GM12878 (cell line): ENCODE measurements at regions not wholly inside any gene's neighbourhood (a gene's known extent, or its start where the extent isn't known, plus 50 kb on each side); places are given as distances from the start of the nearest gene placed in this dataset.

Experiments
- ATAC-seq: fragments of 200-7000 bp; cut with Tn5 transposase; 3 replicates; pipeline ENCODE4 v1.9.1; 2020; ENCODE audit warnings: mild to moderate bottlenecking, moderate library complexity
- BruUV-seq: library from RNA; stranded (reverse); fragments of 400-500 nt; replicated peaks from 2 replicates; lab custom pipeline; 2021; lab: Mats Ljungman, UMichigan
- CTCF ChIA-PET: fragments of 300-600 bp; sonication (Branson Sonifier 250); formaldehyde crosslinking; extraction: SDS; loops from one replicate; lab custom pipeline; 2021; ENCODE audit warnings: inconsistent platforms; lab: Yijun Ruan, JAX
- POLR2A ChIA-PET: fragments of 350-600 bp; formaldehyde crosslinking; extraction: SDS; loops from one replicate; lab custom pipeline; 2021; ENCODE audit warnings: inconsistent platforms; lab: Charles Lee
- RAD21 ChIA-PET: fragments of 300-600 bp; sonication (Branson Sonifier 250); formaldehyde crosslinking; loops from one replicate; lab custom pipeline; 2023; ENCODE audit warnings: antibody characterized with exemption; ENCODE audit not compliant: unreplicated experiment; lab: Charles Lee
- SMC1A ChIA-PET: fragments of 300-600 bp; sonication (Branson Sonifier 250); formaldehyde crosslinking; loops from one replicate; lab custom pipeline; 2023; ENCODE audit not compliant: unreplicated experiment, uncharacterized antibody; lab: Charles Lee
- DNase-seq: peaks from one replicate; pipeline ENCODE4 v3.0.0-alpha.2; 2011; ENCODE audit warnings: low read depth, low spot score
- FAIRE-seq: peaks from 3 replicates; lab custom pipeline; 2011; peaks lifted over from hg19 to GRCh38; lab: Jason Lieb, UNC
- H2AFZ ChIP-seq: 2 replicates; pipeline ENCODE4 v1.6.0; 2011; ENCODE audit warnings: low read depth, low read length, control low read depth; ENCODE audit not compliant: control insufficient read depth
- H3K27ac ChIP-seq: 2 replicates; pipeline ENCODE4 v1.5.1; 2011; ENCODE audit warnings: control low read depth; ENCODE audit not compliant: control insufficient read depth, insufficient read depth
- H3K27me3 ChIP-seq, 2 experiments: replicated peaks in 1 of 2; 2 replicates each; pipeline versions ENCODE4 v1.6.0 to v1.6.1; 2011; ENCODE audit warnings: low read length in 1 of 2; ENCODE audit not compliant: control insufficient read depth in 2 of 2, insufficient read depth in 2 of 2
- H3K36me3 ChIP-seq, 2 experiments: 2 replicates each; pipeline ENCODE4 v1.5.1; 2011; ENCODE audit warnings: low read length in 1 of 2; ENCODE audit not compliant: control insufficient read depth in 2 of 2, insufficient read depth in 2 of 2
- H3K4me1 ChIP-seq: 2 replicates; pipeline ENCODE4 v1.6.1; 2011; ENCODE audit warnings: mild to moderate bottlenecking, low read length, moderate library complexity, mixed read lengths; ENCODE audit not compliant: control insufficient read depth, insufficient read depth
- H3K4me2 ChIP-seq: 2 replicates; pipeline ENCODE4 v1.6.0; 2011; ENCODE audit warnings: control low read depth; ENCODE audit not compliant: control insufficient read depth, insufficient read depth
- H3K4me3 ChIP-seq: fragments of 200-600 bp; sonication (generic); 2 replicates; pipeline ENCODE4 v1.5.1; 2016
- H3K79me2 ChIP-seq: 2 replicates; pipeline ENCODE4 v1.6.0; 2011; ENCODE audit warnings: low read length; ENCODE audit not compliant: control insufficient read depth, insufficient read depth
- H3K9ac ChIP-seq: 2 replicates; pipeline ENCODE4 v1.8.0; 2011; ENCODE audit warnings: low read length, control low read depth, mixed read lengths; ENCODE audit not compliant: control insufficient read depth, insufficient read depth
- H3K9me3 ChIP-seq: replicated peaks from 3 replicates; pipeline ENCODE4 v1.5.1; 2011; ENCODE audit warnings: mild to moderate bottlenecking, low read length; ENCODE audit not compliant: control insufficient read depth, insufficient read depth
- H4K20me1 ChIP-seq: 2 replicates; pipeline ENCODE4 v1.6.0; 2011; ENCODE audit not compliant: control insufficient read depth, insufficient read depth
- ASH2L ChIP-seq: fragments of 300-600, 200-600 bp; sonication (generic); IDR thresholded peaks from 2 replicates; pipeline ENCODE4 v1.6.1; 2017; ENCODE audit warnings: low read depth, mild to moderate bottlenecking, borderline replicate concordance
- ATF7 ChIP-seq: fragments of 450-650 bp; IDR thresholded peaks from 2 replicates; pipeline ENCODE4 v1.6.1; 2016; ENCODE audit warnings: low read depth, mild to moderate bottlenecking
- CHD4 ChIP-seq: fragments of 200-600 bp; sonication (generic); IDR thresholded peaks from 2 replicates; pipeline ENCODE4 v1.6.1; 2016; ENCODE audit warnings: mild to moderate bottlenecking
- IKZF1 ChIP-seq: fragments of 450-650 bp; conservative IDR thresholded peaks from 2 replicates; pipeline ENCODE4 v1.6.1; 2017; ENCODE audit warnings: antibody characterized with exemption, mild to moderate bottlenecking
- KLF5 ChIP-seq: fragments of 450-650 bp; IDR thresholded peaks from 2 replicates; pipeline ENCODE4 v1.6.1; 2014; ENCODE audit warnings: mild to moderate bottlenecking; ENCODE audit not compliant: partially characterized antibody
- MTA2 ChIP-seq: fragments of 450-650 bp; IDR thresholded peaks from 2 replicates; pipeline ENCODE4 v1.6.1; 2016; ENCODE audit warnings: low read depth, mild to moderate bottlenecking, moderate library complexity
- MYC ChIP-seq: IDR thresholded peaks from 2 replicates; pipeline ENCODE4 v1.6.1; 2011; ENCODE audit warnings: mild to moderate bottlenecking, low read length, moderate library complexity, inconsistent platforms; ENCODE audit not compliant: insufficient read depth, insufficient replicate concordance, insufficient read length, severe bottlenecking
- NFIC ChIP-seq: IDR thresholded peaks from 2 replicates; pipeline ENCODE4 v1.6.1; 2012; ENCODE audit warnings: low read depth, mild to moderate bottlenecking, inconsistent platforms, low read length, moderate library complexity
- RAD21 ChIP-seq: IDR thresholded peaks from 2 replicates; pipeline ENCODE4 v1.6.1; 2011; ENCODE audit warnings: mild to moderate bottlenecking, low read depth, low read length, moderate library complexity; ENCODE audit not compliant: insufficient read depth
- SMAD5 ChIP-seq: IDR thresholded peaks from 2 replicates; pipeline ENCODE4 v1.6.1; 2016; ENCODE audit warnings: antibody characterized with exemption, low read depth
- SPI1 ChIP-seq: IDR thresholded peaks from 2 replicates; pipeline ENCODE4 v1.6.1; 2011; ENCODE audit warnings: low read depth, mild to moderate bottlenecking, low read length, moderate library complexity, borderline replicate concordance; ENCODE audit not compliant: insufficient read depth
- ZNF207 ChIP-seq: fragments of 450-650 bp; IDR thresholded peaks from 2 replicates; pipeline ENCODE4 v1.6.1; 2014; ENCODE audit warnings: antibody characterized with exemption, mild to moderate bottlenecking, borderline replicate concordance
- WGBS: methylation state at CpG from one replicate; pipeline ENCODE4 v1.1.6; 2016; ENCODE audit warnings: low lambda C conversion rate; ENCODE audit not compliant: insufficient replicate concordance, insufficient coverage; ENCODE audit errors: missing lambda C conversion rate; 5-methylcytosine and 5-hydroxymethylcytosine counted together
- in situ Hi-C: fragments of 300-500 bp; cut with MboI; formaldehyde crosslinking; loops from 9 replicates; pipeline ENCODE4 v1.14.3; 2018; ENCODE audit warnings: mixed read lengths
- intact Hi-C: fragments of 100-400 bp; cut with micrococcal nuclease; formaldehyde crosslinking; loops from one replicate; pipeline ENCODE4 v1.14.2; 2022; ENCODE audit not compliant: unreplicated experiment
- TF ChIP-seq, protein P1 (sequence below): fragments of 450-650 bp; IDR thresholded peaks from 2 replicates; pipeline ENCODE4 v1.6.1; 2017; ENCODE audit warnings: mild to moderate bottlenecking, moderate library complexity
- TF ChIP-seq, protein P2 (sequence below): fragments of 150-350 bp; IDR thresholded peaks from 2 replicates; pipeline ENCODE4 v1.6.1; 2016; ENCODE audit warnings: low read depth, low read length

DNA sequence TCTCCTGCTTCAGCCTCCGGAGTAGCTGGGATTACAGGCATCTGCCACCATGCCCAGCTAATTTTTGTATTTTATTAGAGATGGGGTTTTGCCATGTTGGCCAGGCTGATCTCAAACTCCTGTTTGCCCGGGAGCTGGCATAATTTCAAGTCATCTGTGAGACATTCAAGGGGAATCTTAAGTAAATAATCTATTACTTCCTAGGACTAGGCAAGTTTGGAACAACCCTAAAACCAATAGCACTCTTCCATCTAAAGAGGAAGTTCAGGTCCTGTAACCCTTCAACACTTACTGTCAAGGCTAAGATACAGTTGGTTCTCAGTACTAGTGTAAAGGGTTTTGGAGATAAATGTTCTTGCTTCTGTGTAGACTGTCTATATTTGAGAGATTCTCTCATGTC, 267.8 kb upstream of the IRAK1BP1 start (continued):
- TF ChIP-seq SPI1: no peak

DNA sequence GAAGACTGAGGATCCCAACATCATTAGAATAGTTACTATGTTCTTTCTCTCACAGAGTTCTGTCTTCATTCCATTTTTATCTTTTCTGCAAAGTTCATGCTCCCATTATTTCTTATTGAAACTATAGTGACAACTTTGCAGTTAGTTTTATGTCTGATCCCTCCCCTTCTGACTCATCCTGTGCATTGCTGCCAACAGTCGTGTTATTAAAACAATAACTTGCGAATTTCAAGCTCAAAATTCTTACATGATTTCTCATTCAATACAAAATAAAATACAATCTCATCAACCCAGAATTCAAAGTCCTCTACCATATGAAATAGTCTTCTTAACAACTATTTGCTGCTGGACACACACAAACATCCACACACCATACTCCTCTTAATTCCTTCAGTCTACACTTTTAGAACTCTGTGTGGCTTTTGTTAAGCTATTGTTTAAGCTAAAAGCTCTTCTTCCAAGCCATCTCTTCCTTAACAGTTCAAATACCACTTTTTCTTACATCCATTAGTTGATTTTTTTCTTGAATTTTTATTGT, 261.4 kb upstream of the IRAK1BP1 start:
- Histone ChIP-seq H3K4me1 (no peaks in the 10 kb centered on the region), H3K4me2 (no peak overlapping the region), H3K9ac (no peak overlapping the region), H3K79me2 (no peaks in the 10 kb centered on the region), H3K27ac (no peak overlapping the region), H4K20me1 (no peaks in the 10 kb centered on the region), H3K36me3 (no peaks in the 10 kb centered on the region), H2AFZ (no peak overlapping the region), H3K9me3 (no peaks in the 10 kb centered on the region), H3K4me3 (no peak overlapping the region), H3K27me3 (no peaks in the 10 kb centered on the region)
- 5% methylated on average over 2 of the region's 2 CpGs for WGBS
- no TSS peak for BruUV-seq
- POLR2A ChIA-PET: no interaction called here
- ATAC-seq: no peak
- no peak for TF ChIP-seq KLF5
- no peak for TF ChIP-seq CHD4
- TF ChIP-seq ATF7: no peak
- no peak for TF ChIP-seq ASH2L
- no peak for TF ChIP-seq MYC
- TF ChIP-seq ZNF207: no peak
- TF ChIP-seq MTA2: no peak
- no peak for TF ChIP-seq RAD21
- TF ChIP-seq, protein P1, sequence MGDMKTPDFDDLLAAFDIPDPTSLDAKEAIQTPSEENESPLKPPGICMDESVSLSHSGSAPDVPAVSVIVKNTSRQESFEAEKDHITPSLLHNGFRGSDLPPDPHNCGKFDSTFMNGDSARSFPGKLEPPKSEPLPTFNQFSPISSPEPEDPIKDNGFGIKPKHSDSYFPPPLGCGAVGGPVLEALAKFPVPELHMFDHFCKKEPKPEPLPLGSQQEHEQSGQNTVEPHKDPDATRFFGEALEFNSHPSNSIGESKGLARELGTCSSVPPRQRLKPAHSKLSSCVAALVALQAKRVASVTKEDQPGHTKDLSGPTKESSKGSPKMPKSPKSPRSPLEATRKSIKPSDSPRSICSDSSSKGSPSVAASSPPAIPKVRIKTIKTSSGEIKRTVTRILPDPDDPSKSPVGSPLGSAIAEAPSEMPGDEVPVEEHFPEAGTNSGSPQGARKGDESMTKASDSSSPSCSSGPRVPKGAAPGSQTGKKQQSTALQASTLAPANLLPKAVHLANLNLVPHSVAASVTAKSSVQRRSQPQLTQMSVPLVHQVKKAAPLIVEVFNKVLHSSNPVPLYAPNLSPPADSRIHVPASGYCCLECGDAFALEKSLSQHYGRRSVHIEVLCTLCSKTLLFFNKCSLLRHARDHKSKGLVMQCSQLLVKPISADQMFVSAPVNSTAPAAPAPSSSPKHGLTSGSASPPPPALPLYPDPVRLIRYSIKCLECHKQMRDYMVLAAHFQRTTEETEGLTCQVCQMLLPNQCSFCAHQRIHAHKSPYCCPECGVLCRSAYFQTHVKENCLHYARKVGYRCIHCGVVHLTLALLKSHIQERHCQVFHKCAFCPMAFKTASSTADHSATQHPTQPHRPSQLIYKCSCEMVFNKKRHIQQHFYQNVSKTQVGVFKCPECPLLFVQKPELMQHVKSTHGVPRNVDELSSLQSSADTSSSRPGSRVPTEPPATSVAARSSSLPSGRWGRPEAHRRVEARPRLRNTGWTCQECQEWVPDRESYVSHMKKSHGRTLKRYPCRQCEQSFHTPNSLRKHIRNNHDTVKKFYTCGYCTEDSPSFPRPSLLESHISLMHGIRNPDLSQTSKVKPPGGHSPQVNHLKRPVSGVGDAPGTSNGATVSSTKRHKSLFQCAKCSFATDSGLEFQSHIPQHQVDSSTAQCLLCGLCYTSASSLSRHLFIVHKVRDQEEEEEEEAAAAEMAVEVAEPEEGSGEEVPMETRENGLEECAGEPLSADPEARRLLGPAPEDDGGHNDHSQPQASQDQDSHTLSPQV: no peak
- TF ChIP-seq NFIC: no peak
- TF ChIP-seq, protein P2, sequence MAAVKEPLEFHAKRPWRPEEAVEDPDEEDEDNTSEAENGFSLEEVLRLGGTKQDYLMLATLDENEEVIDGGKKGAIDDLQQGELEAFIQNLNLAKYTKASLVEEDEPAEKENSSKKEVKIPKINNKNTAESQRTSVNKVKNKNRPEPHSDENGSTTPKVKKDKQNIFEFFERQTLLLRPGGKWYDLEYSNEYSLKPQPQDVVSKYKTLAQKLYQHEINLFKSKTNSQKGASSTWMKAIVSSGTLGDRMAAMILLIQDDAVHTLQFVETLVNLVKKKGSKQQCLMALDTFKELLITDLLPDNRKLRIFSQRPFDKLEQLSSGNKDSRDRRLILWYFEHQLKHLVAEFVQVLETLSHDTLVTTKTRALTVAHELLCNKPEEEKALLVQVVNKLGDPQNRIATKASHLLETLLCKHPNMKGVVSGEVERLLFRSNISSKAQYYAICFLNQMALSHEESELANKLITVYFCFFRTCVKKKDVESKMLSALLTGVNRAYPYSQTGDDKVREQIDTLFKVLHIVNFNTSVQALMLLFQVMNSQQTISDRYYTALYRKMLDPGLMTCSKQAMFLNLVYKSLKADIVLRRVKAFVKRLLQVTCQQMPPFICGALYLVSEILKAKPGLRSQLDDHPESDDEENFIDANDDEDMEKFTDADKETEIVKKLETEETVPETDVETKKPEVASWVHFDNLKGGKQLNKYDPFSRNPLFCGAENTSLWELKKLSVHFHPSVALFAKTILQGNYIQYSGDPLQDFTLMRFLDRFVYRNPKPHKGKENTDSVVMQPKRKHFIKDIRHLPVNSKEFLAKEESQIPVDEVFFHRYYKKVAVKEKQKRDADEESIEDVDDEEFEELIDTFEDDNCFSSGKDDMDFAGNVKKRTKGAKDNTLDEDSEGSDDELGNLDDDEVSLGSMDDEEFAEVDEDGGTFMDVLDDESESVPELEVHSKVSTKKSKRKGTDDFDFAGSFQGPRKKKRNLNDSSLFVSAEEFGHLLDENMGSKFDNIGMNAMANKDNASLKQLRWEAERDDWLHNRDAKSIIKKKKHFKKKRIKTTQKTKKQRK: no peak
- TF ChIP-seq IKZF1: no peak
- TF ChIP-seq SMAD5: no peak
- CTCF ChIA-PET: interaction anchor here (1.1 kb wide), 1 partner anchor 9 kb away, joined by 4 read pairs; no protein-coding TSS in a partner anchor
- in situ Hi-C loops: no loop called here
- intact Hi-C loops: no loop called here
- SMC1A ChIA-PET: interaction anchor here (0.8 to 1.7 kb wide), 2 partner anchors 13 to 117 kb away, joined by 3 to 8 read pairs; no protein-coding TSS in a partner anchor
- RAD21 ChIA-PET: interaction anchor here (1.2 kb wide), 2 partner anchors 9 to 95 kb away, joined by 4 to 6 read pairs; no protein-coding TSS in a partner anchor
- no peak for FAIRE-seq
- no peak for DNase-seq
